Activated CD8-positive, alpha-beta T cell treated with anti-CD3 and anti-CD28 coated beads for 36 hours (primary cell): ENCODE measurements at regions not wholly inside any gene's neighbourhood (a gene's known extent, or its start where the extent isn't known, plus 50 kb on each side); places are given as distances from the start of the nearest gene placed in this dataset.
"Not testable (repeated sequence)": the region's sequence is repeated elsewhere in the genome, so short reads cannot be mapped to it uniquely, and the experiment has no call there.

Experiments
- ATAC-seq: fragments of 200-7000 bp; cut with Tn5 transposase; one replicate; pipeline ENCODE4 v1.10.0; 2021; ENCODE audit warnings: mild to moderate bottlenecking, moderate library complexity
- CTCF ChIA-PET: fragments of 350-600 bp; sonication (Branson Sonifier 250); formaldehyde crosslinking; loops from one replicate; lab custom pipeline; 2021; ENCODE audit warnings: antibody characterized with exemption; lab: Charles Lee
- POLR2A ChIA-PET: fragments of 350-600 bp; sonication (Branson Sonifier 250); formaldehyde crosslinking; loops from one replicate; lab custom pipeline; 2021; ENCODE audit warnings: antibody characterized with exemption; lab: Charles Lee
- DNase-seq: peaks from one replicate; pipeline ENCODE4 v3.0.0-alpha.2; 2020
- H3K27ac Mint-ChIP-seq: one replicate; pipeline ENCODE4 v1.8.0; 2021; ENCODE audit warnings: mild to moderate bottlenecking, mixed read lengths
- H3K27me3 Mint-ChIP-seq: one replicate; pipeline ENCODE4 v1.8.0; 2021; ENCODE audit warnings: mixed read lengths
- H3K36me3 Mint-ChIP-seq: one replicate; pipeline ENCODE4 v1.8.0; 2021; ENCODE audit warnings: low read depth, mixed read lengths
- H3K4me1 Mint-ChIP-seq: one replicate; pipeline ENCODE4 v1.8.0; 2021; ENCODE audit warnings: low read depth, mixed read lengths
- H3K4me3 Mint-ChIP-seq: one replicate; pipeline ENCODE4 v1.8.0; 2021; ENCODE audit warnings: mild to moderate bottlenecking, moderate library complexity, mixed read lengths
- H3K9me3 Mint-ChIP-seq: one replicate; pipeline ENCODE4 v1.8.0; 2021; ENCODE audit warnings: mixed read lengths
- intact Hi-C: fragments of 100-400 bp; cut with micrococcal nuclease; formaldehyde crosslinking; loops from one replicate; pipeline ENCODE4 v1.10.0; 2022
- TF ChIP-seq, protein P1 (sequence below): fragments of 200-600 bp; IDR thresholded peaks from one replicate; pipeline ENCODE4 v1.8.0; 2022; ENCODE audit warnings: antibody characterized with exemption, mild to moderate bottlenecking

DNA sequence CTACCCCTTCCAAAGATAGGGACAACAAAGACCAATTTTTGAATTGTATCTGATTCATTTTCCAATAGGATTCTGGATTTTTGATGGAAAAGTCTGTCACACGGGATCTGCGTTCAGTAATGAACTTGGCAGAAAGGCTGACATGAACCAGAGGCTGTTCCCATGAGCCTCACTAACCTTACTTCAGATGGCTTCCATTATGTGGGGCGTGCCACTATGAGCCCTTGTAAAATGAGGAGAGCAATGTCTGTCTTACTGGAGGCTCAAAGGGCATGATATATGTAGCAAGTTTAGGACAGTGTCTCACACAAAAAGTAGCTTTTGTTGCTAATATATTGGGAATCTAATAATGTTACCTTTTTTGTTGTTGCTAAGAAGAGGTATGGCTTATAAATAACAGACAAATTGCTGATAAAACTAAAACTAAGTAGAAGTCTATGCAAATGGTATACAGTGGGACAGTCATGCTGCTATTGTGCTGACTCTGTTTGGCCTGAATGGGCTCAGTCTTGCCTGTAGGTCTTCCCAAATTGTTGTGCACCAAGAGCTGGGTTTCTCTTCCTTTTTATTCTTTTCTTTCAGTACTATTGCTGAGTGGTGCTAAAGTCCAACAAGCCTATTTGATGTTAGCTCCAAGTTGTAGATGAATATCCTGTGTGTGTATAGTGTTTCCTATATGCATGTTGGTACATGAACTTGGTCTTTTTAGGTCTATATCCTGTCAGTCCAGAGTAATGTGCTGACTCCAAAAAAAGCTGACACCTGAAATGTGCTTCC lies 132.1 kb downstream of the SPRY1 start:
- ChIA-PET POLR2A (no interaction called here), CTCF (interaction anchor here (1.1 to 5.1 kb wide), 3 partner anchors 12 to 134 kb away, joined by 3 to 18 read pairs (median 4); no protein-coding TSS in a partner anchor)
- no peak for ATAC-seq
- no peak overlapping the region for H3K27ac Mint-ChIP-seq
- intact Hi-C loops, result no loop called here
- no peak overlapping the region for H3K4me3 Mint-ChIP-seq
- peaks cover 3% of the 10 kb centered on the region for H3K9me3 Mint-ChIP-seq
- no peaks in the 10 kb centered on the region for H3K27me3 Mint-ChIP-seq
- DNase-seq, result no peak
- H3K4me1 Mint-ChIP-seq, result peaks cover 30% of the 10 kb centered on the region
- TF ChIP-seq, protein P1, sequence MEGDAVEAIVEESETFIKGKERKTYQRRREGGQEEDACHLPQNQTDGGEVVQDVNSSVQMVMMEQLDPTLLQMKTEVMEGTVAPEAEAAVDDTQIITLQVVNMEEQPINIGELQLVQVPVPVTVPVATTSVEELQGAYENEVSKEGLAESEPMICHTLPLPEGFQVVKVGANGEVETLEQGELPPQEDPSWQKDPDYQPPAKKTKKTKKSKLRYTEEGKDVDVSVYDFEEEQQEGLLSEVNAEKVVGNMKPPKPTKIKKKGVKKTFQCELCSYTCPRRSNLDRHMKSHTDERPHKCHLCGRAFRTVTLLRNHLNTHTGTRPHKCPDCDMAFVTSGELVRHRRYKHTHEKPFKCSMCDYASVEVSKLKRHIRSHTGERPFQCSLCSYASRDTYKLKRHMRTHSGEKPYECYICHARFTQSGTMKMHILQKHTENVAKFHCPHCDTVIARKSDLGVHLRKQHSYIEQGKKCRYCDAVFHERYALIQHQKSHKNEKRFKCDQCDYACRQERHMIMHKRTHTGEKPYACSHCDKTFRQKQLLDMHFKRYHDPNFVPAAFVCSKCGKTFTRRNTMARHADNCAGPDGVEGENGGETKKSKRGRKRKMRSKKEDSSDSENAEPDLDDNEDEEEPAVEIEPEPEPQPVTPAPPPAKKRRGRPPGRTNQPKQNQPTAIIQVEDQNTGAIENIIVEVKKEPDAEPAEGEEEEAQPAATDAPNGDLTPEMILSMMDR, result no peak
- H3K36me3 Mint-ChIP-seq, result no peaks in the 10 kb centered on the region

DNA sequence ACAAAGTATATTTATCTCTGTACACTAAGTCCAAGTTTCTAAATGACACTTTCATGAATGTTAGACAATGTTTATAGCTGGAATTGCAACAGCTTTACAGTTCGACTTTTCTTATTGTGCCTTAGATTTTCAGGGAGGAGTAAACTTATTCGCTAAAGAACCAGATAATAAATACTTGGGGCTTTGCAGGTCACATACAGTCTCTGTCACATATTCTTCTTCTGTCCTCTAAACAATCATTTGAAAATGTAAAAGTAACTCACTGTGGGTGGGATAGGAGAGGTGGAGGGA lies 132.6 kb downstream of the SPRY1 start:
- DNase-seq, result no peak
- ATAC-seq, result no peak
- peaks cover 5% of the 10 kb centered on the region for H3K9me3 Mint-ChIP-seq
- intact Hi-C loops, result no loop called here
- H3K27me3 Mint-ChIP-seq, result no peaks in the 10 kb centered on the region
- peaks cover 32% of the 10 kb centered on the region for H3K4me1 Mint-ChIP-seq
- TF ChIP-seq, protein P1, result no peak
- no peaks in the 10 kb centered on the region for H3K36me3 Mint-ChIP-seq
- H3K4me3 Mint-ChIP-seq, result no peak overlapping the region
- CTCF ChIA-PET, result interaction anchor here (1.1 to 5.1 kb wide), 3 partner anchors 12 to 135 kb away, joined by 3 to 18 read pairs (median 4); no protein-coding TSS in a partner anchor
- POLR2A ChIA-PET, result no interaction called here
- no peak overlapping the region for H3K27ac Mint-ChIP-seq

DNA sequence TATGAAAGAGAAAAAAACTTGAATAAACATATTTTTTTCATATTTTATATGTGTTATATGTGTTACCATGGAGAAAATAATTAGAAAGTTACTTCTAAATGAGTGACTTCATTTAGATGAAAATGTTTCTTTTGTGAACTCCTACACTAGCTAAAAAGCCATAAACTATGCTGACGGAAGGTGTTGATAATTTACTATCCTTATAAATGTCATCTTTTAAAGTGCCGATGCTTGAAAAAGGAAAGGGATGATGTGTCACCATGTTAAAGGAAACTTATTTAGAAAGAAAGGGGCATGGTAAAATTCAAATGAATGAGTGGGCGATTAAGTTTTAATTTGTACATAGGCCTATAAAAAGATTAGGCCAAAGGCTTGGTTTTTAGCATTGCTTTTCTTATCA lies 133.8 kb downstream of the SPRY1 start:
- intact Hi-C loops, result no loop called here
- TF ChIP-seq, protein P1, result no peak
- Mint-ChIP-seq H3K27ac (peak overlapping the region; percentile 2), H3K36me3 (no peaks in the 10 kb centered on the region), H3K27me3 (no peaks in the 10 kb centered on the region), H3K4me1 (peaks cover 41% of the 10 kb centered on the region), H3K4me3 (no peak overlapping the region), H3K9me3 (peaks cover 5% of the 10 kb centered on the region)
- DNase-seq, result no peak
- ChIA-PET POLR2A (no interaction called here), CTCF (interaction anchor here (2.0 to 5.1 kb wide), 2 partner anchors 34 to 136 kb away, joined by 4 to 18 read pairs; no protein-coding TSS in a partner anchor)
- peak; percentile 26 for ATAC-seq

DNA sequence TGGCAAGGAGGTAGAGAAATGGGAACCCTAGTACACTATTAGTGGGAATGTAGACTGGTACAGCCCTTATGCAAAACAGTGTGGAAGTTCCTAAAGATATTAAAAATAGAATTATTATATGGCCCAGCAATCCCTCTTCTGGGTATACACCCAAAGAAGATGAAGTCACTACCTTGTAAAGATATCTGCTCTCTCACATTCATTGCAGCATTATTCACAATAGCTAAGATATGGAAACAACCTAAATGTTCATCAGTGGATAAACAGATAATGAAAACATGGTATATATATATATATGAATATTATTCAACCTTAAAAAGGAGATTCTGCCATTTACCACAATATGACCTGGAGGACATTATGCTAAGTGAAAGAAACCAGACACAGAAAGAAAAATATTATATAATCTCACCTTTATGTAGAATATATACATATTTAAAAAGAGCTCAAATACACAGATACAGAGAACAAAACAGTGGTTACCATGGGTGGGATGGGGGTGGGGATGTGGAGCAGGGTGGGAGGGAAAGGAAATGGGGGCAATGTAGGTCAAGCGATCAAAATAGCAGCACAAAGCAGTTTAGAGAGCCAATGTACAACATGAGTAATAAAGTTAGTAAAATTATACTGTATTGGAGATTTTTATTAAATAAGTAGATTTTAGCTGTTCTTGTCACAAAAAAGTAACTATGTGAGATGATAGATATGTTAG lies 138.6 kb downstream of the SPRY1 start:
- DNase-seq (no peak), ATAC-seq (no peak)
- peak overlapping the region; percentile 48 for H3K27ac Mint-ChIP-seq
- H3K36me3 Mint-ChIP-seq, result no peaks in the 10 kb centered on the region
- ChIA-PET CTCF (interaction anchor here (1.0 kb wide), 1 partner anchor 9 kb away, joined by 3 read pairs; no protein-coding TSS in a partner anchor), POLR2A (interaction anchor here (1.2 kb wide), 1 partner anchor 13 kb away, joined by 3 read pairs; no protein-coding TSS in a partner anchor)
- H3K4me1 Mint-ChIP-seq, result peaks cover 27% of the 10 kb centered on the region
- H3K27me3 Mint-ChIP-seq, result no peaks in the 10 kb centered on the region
- TF ChIP-seq, protein P1, result no peak
- peaks cover 6% of the 10 kb centered on the region for H3K9me3 Mint-ChIP-seq
- intact Hi-C loops, result no loop called here
- no peak overlapping the region for H3K4me3 Mint-ChIP-seq

DNA sequence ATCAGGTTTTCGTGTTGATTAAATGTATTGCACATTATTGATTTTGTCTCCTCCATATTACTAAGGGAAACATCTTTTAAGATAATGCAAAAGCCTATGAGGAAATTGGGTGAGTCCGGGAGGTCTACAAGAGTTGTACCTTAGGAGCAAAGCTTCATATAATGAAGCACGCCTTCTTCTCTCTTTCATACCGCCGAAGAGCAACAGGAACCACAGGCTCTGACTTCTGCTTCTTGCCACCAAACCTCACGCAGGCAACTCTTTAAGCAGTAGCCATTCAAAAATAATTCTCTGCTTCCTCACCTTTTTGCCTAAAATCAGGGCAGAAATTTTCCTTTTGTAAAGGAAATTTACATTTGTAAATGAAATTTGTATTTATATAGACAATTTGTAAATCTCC lies 139.6 kb downstream of the SPRY1 start:
- peak; percentile 34 for ATAC-seq
- TF ChIP-seq, protein P1, result no peak
- Mint-ChIP-seq H3K4me3 (peak overlapping the region; percentile 33), H3K36me3 (no peaks in the 10 kb centered on the region), H3K27ac (peak overlapping the region; percentile 57), H3K4me1 (peaks cover 20% of the 10 kb centered on the region), H3K27me3 (no peaks in the 10 kb centered on the region), H3K9me3 (peaks cover 6% of the 10 kb centered on the region)
- intact Hi-C loops, result no loop called here
- DNase-seq, result no peak
- ChIA-PET CTCF (interaction anchor here (1.0 kb wide), 1 partner anchor 10 kb away, joined by 3 read pairs; no protein-coding TSS in a partner anchor), POLR2A (interaction anchor here (1.2 kb wide), 1 partner anchor 14 kb away, joined by 3 read pairs; no protein-coding TSS in a partner anchor)

DNA sequence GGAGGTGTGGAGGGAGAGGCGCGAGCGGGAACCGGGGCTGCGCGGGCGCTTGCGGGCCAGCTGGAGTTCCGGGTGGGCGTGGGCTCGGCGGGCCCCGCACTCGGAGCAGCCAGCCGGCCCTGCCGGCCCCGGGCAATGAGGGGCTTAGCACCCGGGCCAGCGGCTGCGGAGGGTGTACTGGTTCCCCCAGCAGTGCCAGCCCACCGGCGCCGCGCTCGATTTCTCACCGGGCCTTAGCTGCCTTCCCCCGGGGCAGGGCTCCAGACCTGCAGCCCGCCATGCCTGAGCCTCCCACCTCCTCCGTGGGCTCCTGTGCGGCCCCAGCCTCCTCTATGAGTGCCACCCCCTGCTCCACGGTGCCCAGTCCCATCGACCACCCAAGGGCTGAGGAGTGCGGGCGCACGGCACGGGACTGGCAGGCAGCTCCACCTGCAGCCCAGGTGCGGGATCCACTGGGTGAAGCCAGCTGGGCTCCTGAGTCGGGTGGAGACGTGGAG lies 141.4 kb downstream of the SPRY1 start:
- ATAC-seq, DNase-seq, H3K4me3 Mint-ChIP-seq, H3K27me3 Mint-ChIP-seq, H3K9me3 Mint-ChIP-seq, intact Hi-C loops, H3K27ac Mint-ChIP-seq, H3K36me3 Mint-ChIP-seq, CTCF ChIA-PET: not testable (repeated sequence)
- H3K4me1 Mint-ChIP-seq, result peaks cover 20% of the 10 kb centered on the region
- POLR2A ChIA-PET, result interaction anchor here (1.2 kb wide), 1 partner anchor 141 kb away, joined by 5 read pairs; the partner anchor contains the start of gene SPRY1
